CD4-positive, alpha-beta T cell treated with Interleukin-6 for 4 hours (primary cell): ENCODE measurements at regions not wholly inside any gene's neighbourhood (a gene's known extent, or its start where the extent isn't known, plus 50 kb on each side); places are given as distances from the start of the nearest gene placed in this dataset.
"Not testable (repeated sequence)": the region's sequence is repeated elsewhere in the genome, so short reads cannot be mapped to it uniquely, and the experiment has no call there.

ENCODE experiments used
- DNase-seq: peaks from one replicate; pipeline ENCODE4 v3.0.0-alpha.2; 2020; ENCODE audit warnings: mixed read lengths

DNA sequence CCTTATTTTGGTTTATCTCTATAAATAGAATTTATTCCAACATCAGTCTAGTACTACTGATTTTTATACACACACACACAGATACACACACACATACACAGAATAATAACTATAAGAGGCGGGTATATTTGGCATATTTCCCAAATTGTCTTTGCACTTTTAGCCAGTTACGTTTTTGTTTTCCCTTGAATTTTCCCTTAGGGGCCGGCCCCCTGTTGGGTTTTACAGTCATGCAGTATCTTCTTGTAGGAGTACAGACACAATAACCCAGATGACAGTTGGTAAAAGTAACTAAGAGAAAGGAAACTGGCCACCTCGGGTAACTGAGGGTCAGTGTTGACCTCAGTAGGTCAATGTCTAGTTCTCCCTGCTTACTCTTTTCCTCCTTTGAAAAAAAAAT is 50.9 kb downstream of the DISP1 start:
- DNase-seq: no peak

DNA sequence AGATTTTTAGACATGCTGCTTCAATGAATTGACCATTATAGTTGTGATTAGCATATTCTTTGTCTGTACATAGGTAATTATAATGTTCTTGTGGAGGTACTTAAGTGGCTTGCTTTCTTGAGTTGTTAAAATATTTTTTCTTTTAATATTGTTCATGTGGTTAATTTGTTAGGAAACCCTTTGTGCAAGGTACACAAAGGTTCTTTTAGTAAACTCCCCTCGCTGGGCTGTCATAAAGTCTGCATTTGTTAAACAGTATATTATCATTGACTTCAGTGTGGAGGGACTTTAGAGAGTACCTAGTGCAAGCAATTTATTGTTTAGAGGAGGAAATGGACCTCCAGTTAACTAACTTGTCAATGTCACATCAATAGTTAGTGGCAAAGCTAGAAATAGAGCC is 52.5 kb downstream of the DISP1 start:
- no peak for DNase-seq

DNA sequence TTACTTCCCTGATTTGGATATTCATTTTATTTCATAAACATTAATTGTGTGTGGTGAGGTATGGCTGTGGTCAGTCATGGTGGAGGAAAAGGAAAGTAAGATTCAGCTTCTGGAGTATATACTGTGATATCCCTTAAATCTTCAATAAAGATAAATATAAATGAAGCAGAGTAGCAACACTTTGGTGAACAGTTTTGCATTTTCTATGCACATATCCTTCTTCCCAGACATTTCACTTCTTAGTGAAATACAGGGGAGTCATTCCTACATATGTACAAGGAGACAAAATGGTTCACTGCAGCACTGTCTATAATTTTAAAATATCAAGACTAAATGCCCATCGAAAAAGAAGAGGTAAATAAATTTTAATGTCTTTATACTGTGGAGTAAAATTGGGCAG is 61.3 kb downstream of the DISP1 start:
- no peak for DNase-seq

DNA sequence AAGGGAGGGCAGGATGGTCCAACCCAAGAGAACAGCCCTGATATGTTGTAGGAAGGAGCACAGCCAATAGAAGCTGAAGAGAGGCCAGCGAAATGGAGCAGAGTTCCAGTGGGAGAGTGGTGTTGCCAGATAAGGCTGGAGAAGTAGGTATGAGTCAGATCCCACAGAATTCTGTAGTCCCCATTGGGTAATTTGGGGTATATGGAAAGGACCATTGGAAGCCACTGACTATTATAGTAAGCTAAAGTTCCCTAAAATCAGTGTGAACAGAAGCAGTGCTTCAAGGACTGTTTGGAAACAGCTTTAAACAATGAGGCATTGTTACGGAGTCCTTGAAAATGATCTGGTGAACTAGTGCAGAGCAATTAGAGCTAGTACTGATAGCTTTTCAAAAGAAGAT is 63.0 kb downstream of the DISP1 start:
- no peak for DNase-seq

DNA sequence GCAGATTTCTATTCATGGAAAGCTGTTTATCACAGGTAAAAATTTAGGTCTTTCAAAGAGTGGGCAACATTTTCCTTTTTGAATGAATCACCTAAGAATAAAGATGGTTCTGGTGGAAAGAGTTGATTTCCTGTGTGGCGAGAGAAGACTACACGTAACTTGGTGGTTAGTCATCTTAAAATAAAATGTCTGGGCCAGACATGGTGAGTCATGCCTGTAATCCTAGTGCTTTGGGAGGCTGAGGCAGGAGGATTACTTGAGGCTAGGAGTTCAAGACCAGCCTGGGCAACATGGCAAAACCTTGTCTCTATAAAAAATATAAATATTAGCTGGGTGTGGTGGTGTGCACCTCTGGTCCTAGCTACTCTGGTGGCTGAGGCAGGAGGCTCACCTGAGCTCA is 65.7 kb downstream of the DISP1 start:
- peak; percentile 9 for DNase-seq

DNA sequence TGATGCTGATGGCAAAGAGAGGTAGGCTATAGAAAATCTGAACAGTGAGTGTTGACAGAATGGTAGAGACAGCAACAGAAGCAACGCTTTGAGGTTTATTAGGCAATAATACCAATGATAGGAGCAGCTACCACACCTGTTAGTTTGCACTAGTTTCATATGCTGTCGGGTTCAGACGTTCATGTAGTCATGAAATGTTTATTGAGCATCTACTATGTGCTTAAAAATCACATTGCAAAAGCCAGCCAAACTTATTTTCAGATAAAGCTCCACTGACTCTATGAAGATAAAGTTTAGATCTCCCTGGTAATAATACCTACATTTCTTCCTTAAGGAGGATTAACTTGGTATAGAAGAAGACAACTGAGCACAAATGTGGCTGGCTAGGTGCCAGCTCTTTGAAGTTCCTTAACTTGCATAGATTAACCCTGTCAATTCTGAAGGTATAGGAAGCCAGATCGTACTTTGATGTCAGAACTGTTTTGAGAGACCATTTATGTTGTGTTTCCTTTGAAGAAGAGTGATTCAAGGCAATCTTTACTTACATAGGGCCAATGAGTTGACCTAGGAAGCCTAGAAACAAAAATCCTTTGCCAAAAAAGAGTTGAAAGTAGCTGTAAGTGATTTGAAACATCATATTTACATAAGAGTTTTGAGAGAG is 71.5 kb downstream of the DISP1 start:
- peak; percentile 38 for DNase-seq

DNA sequence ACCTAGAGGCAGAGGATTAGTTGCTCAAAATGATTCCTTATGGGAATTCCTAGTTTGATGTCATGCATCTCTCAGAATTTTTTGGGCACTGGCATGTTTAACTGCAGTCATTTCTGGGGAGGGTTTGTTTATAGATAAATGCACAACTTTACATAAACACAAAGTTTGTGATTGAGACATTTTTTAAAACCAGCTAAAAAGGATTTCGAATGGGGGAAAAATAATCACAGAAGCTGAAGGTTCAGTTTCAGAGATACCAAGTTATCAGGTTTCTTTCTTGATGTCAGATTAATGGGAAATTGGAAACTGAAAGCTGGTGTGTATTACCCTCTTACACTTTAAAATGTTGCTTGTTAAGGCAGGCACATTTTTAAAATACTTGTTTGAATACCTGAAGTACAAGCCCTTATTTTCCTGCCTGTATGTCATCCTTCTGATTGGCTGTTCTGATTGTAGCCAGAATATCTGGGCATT is 72.1 kb downstream of the DISP1 start:
- DNase-seq: no peak

DNA sequence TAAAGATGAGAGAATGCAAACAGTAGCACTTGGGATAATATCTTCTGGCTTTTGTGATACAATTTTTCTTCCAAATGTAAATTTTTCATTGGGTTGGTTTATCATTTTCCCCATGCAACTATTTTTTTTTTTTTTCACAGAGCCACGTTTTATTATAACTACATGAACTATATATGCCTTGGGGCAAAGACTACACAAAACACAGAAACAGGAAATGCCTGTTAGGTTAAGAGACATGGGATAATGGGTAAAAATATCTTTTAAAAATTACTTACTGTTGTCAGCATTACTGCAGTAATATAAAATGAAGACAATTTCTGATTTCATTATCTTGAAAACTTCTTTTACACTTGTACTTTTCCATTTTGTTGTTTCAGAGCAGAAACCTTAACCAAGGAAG is 74.6 kb downstream of the DISP1 start:
- DNase-seq: no peak

DNA sequence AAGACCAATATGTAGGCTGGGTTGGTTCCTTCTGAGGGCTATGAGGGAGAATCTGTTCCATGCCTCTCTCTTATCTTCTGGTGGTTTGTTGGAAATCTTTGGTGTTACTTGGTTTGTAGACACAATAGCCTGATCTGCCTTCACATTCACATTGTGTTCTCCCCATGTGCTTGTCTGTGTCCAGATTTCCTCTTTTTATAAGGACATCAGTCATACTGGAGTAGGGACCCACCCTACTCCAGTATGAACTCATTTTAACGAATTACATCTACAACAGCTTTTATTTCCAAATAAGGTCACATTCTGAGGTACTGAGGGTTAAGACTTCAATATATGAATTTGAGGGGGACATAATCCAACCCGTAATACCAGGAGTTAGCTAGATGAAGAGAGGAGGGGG is 75.9 kb downstream of the DISP1 start:
- DNase-seq: no peak

DNA sequence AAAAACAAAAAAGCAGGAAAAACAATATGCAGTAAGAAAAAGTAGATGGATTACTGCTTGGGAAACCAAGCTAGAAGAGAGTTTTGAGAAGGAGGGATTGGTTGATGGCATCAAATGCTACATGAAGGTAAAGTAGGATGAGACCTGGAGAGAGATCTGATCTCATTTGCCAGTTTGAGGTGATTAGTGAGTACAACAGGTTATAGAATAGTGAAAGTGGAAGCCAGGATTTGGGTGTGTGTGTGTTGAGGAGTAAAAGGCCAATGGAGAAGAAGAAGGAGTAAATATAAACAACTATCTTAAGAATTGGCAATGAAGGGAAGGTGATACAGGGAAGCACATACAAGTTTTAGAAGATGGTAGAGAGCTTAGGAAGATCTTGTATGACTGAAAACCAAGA is 76.7 kb downstream of the DISP1 start:
- no peak for DNase-seq

DNA sequence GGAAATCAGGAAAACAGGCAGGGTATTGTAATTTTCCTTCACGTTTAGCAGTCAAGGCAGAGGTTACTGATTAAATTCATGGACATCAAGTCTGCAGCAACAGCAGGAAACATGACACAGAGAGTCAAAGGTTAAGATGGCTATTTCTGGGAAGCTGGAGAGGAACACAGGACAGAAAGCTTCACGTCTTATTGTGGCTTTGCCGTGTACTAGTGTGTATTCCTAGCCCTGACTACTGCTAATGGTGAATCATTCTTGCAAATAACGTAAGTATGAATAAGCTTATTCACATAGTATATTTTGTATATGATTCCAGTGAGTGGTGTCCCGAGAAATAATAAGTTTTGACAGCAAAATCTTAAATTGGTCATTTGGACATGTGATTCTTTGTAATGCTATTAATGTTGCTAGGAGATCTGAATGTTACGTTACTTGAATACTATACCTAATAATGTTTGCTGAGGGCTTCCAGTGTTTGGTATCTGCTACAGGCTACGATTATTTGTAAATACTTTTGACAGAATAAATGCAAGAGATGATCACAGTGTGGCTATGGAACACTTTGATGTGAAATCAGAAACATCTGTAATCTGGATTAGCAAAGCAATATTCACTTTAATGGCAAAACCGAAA is 77.4 kb downstream of the DISP1 start:
- no peak for DNase-seq

DNA sequence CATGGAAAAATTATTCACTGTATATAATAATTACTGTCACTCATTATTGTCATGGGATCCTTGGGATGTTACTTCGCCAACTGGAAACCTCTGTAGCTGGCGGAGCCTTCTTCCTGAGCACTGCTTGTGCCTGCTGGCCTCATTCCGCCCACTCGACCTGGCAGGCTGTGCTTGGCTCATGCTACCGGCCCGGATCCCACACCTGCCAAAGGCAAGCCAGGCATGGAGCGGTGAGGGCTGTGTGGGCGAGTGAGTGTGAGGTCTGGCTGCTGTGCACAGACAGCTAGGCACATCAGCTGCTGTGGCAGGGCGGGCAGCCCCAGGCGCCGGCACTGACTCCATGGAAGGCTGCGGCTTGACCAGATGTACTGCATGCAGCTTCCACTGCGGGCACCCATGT is 78.4 kb downstream of the DISP1 start:
- no peak for DNase-seq

DNA sequence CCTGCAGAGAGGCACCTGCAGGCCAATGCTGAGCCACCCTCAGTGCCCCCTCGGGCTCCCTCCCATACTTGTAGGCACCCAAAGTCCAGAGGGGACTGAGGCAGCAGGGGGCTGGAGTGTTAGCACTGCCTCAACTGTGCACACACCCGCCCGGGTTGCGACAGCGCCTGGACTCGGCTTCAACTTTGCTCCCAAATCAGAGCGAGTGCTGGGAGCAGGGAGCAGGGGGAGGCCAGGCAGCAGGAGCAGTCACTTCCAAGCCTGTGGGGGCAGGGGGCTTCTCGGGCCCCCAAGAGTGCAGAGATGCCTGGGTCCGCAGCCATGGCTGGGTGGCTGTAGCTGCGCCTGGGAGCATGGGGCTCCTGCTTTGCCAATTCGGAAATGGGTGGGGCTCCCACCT is 79.5 kb downstream of the DISP1 start:
- no peak for DNase-seq

DNA sequence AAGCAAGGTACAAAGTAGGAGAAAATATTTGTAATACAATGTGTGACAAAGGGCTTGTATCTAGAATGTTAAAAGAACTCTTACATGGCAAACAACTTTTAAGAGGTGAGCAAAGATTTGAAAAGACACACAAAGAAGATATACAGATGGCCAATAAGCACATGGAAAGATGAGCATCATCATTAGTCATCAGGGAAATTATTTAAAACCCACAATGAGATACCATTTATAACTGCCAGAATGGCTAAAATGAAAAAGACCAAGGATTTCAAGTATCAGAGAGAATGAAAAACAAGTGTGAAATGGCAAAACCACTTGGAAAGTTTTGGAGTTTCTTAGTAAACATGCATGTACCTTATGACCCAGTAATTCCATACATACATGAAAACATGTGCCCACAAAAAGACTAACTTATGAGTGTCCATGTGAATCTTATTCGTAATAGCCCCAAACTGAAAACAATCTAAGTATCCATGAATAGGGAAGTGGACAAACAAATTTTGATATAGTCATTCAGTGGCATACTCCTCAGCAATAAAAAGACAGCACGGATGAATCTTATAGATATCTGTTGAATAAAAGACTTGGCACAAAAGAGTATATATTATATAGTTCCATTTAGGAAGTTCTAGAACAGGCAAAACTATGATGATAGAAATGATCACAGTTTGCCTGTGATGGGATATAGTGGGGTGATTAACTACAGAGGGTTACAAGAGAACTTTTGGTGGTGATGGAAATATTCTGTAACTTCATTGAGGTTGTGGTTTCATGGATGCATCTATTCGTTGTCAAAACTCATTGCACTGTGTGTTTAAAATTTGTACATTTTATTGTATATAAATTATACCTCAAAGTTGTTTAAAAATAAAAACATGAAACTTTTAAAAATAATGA is 82.0 kb downstream of the DISP1 start:
- no peak for DNase-seq

DNA sequence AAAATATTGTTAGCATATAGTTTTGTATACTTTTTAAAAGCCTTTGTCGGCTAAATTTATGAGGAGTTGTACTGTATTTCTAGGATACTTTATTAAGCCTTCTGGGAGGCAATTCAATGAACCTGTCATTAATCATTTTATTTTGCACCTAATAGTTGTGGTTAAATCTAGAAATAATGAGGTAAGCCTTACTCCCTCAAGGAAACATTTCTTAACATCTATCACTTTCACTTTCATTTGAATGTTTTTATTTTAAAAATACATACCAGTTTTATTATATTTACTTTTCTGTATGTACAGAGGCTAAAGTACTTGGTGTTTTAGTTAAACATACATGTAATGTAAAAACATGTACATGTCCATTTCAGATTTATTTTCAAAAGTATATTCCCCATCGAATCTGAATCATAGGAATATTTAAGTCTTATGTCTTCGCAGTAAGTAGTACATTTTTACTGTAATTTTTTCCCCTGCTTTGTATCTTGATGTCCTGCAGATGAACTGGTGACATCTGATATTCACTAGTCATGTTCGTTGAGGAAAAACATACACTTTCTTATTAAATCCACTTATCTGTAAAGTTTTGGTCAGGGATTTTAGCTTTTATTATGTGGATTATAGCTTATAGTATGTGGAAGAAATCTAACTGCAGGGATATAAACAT is 82.8 kb downstream of the DISP1 start:
- no peak for DNase-seq

DNA sequence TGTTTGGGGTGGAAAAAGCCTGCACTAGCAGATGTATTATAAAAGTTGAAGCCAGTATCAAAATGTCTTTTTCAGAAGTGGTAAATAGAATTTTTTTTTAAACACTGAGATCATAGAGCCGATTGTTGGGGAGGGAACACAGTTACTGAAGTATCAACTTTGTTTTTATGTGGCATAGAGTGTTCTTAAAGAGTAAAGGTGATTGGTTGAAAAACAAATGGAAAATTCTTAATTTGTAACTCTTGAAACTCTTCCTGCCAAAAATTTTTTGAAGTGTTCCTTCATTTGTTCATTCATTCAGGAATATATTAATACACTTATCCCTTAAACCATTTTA is 83.3 kb downstream of the DISP1 start:
- no peak for DNase-seq

DNA sequence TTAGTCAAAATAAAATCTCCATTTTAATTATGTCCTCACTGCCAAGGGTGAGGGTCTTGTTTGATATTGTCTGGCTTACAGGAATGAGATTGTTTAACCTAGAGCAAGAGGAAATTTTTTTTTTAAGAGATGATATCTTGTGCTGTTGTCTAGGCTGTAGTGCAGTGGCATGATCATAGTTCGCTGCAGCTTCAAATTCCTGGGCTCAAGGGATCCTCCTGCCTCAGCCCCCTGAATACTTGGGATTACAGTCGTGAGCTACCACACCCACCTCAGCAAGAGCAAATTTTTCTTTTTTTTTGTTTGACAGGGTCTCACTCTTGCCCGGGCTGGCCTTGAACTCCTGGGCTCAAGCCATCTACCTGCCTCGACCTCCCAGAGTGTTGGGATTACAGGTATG is 84.6 kb downstream of the DISP1 start:
- DNase-seq: no peak

DNA sequence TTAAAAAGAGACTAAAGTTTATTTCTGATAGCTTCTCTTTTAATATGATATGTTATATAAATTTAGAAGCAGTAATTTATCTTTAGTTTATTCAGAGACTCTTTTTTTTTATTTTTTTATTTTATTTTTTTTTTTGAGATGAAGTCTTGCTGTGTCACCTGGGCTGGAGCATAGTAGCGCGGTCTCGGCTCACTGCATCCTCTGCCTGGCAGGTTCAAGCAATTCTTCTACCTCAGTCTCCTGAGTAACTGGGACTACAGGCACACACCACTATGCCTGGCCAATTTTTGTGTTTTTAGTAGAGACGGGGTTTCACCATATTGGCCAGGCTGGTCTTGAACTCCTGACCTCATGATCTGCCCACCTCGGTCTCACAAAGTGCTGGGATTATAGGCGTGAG is 89.6 kb downstream of the DISP1 start:
- DNase-seq: no peak

DNA sequence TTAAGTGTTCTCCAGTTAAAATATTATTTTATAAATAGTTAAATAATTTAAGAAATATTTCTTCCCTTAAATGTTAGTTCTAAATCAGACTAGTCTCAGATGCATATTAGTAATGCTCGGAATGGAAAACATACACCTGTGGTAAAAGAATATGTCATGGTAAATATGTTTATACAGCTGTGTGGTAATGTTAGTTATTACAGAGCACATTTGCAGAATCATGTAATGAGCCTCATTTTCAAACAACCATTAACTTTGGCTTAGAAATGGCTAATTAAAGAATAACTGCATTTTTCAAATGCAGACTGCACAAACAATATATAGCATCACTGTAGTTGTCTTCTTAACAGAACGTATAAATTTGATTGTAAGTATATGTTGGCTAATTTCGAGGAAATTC is 90.3 kb downstream of the DISP1 start:
- no peak for DNase-seq

DNA sequence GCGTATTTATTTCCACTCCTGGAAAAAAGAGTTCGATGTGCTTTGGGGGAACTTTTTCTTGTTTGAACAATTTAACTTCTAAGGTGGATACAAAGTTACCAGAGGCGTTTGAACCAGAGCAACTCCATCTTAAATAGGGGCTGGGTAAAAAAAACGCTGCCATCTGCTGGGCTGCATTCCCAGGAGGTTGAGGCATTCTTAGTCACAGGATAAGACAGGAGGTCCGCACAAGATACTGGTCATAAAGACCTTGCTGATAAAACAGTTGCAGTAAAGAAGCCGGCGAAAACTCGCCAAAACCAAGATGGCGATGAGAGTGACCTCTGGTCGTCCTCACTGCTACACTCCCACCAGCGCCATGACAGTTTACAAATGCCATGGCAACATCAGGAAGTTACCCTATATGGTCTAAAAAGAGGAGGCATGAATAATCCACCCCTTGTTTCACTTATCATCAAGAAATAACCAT is 91.5 kb downstream of the DISP1 start:
- not testable (repeated sequence) for DNase-seq

DNA sequence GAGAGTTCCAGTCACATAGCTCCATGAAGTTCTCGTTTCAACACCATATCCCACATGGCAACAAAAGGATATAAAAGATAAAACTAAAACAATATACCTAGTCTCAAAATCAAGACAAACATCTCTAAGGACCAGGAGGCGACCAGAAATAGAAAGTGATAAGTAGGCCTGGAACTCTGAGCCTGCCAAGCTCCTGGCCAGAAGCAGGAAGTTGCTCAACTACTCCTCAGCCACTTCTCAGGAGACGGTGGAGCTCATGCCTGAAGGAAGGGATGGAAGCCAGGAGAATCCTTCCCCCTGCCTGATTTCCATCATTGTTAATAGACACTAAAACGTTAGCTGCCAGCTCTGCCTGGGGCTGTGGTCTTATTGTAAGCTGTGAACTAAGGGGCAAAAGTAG is 94.7 kb downstream of the DISP1 start:
- no peak for DNase-seq

DNA sequence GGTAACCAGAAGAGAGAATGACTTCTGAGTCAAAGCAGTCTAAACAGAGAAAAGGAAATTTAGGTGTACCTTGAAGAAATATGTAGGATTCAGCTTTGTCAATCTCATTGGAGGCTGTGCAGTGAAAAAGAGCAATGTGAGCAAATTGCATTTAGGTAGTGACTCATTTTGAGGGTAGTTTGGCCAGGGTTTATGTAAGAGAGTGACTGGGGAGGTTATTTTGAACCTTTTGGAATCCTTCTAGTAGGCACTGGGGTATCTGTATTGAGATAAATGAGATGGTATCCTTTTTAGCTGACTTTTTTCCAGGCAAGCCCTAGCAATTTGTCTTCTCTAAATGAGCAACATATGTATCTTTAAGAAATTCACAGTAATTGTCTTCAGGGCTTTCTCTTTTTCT is 95.9 kb downstream of the DISP1 start:
- no peak for DNase-seq

DNA sequence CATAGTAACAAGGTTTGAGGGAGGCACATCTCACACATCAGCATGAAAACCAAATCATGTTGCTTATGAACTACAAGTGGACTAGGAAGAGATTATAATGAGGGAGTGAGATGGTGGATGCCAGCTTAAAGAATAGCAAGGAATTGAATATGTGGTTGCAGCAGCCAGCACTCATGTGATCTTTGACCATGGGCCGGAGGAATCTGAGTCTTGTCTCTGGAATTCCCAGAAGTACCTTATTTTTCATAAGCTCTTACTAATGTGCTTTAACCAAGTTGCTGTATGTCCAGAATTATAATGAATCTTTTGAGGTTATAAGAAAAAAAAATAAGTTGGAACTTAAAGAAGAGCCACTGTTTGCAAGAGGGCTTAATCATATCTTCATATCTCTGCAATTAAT is 97.0 kb downstream of the DISP1 start:
- no peak for DNase-seq
